ENCODE measurements at regions not wholly inside any gene's neighbourhood (a gene's known extent, or its start where the extent isn't known, plus 50 kb on each side); places are given as distances from the start of the nearest gene placed in this dataset.

GRCh38 chr2:120488531-120488930 lies 142.6 kb downstream of the INHBB start:
- Mint-ChIP-seq H3K9me3 (no peaks in the 10 kb centered on the region), H3K27ac (no peak overlapping the region), H3K4me3 (no peak overlapping the region), H3K27me3 (ENCODE audit: low read depth) (peaks cover 93% of the 10 kb centered on the region), H3K36me3 (ENCODE audit: insufficient read depth in 1 of 3, low read depth in 3 of 3) (no peaks in the 10 kb centered on the region), H3K4me1 (peaks cover 0 to 4% of the 10 kb centered on the region in 2 experiments; a peak in 2 of 4 replicates)
- H3T11ph ChIP-seq (ENCODE audit: low read length), result no peak overlapping the region
- no peak overlapping the region for H3K27ac ChIP-seq (ENCODE audit: insufficient read length, low read depth, low read length)
- H4K8ac ChIP-seq (replicated peaks; ENCODE audit: insufficient read length, low read depth, low read length), result no peak overlapping the region
- no peak overlapping the region for H2AFZ ChIP-seq (ENCODE audit: low read length)
- H4K20me1 ChIP-seq (ENCODE audit: control insufficient read depth, insufficient read depth, insufficient read length), result no peaks in the 10 kb centered on the region
- no peak overlapping the region for H2BK15ac ChIP-seq (ENCODE audit: low read depth, low read length)
- H2AK5ac ChIP-seq (ENCODE audit: insufficient read length, low read length), result no peak overlapping the region
- H3K9me3 ChIP-seq (ENCODE audit: control insufficient read depth, low read depth, low read length), result no peaks in the 10 kb centered on the region
- H3K4me2 ChIP-seq (ENCODE audit: insufficient read depth, insufficient read length, low read length), result no peak overlapping the region
- no peak overlapping the region for H2BK120ac ChIP-seq (ENCODE audit: low read depth, low read length, poor library complexity, severe bottlenecking)
- H3K79me2 ChIP-seq (ENCODE audit: insufficient read depth, low read length), result no peaks in the 10 kb centered on the region
- H3K4me1 ChIP-seq (ENCODE audit: insufficient read depth, low read length), result no peaks in the 10 kb centered on the region
- H3K23ac ChIP-seq (ENCODE audit: insufficient read length, low read depth, low read length), result no peak overlapping the region
- no peak overlapping the region for H4K5ac ChIP-seq (ENCODE audit: insufficient read length, low read depth, low read length)
- H3K56ac ChIP-seq (ENCODE audit: insufficient read length, low read depth, low read length), result no peak overlapping the region
- H3K14ac ChIP-seq (ENCODE audit: insufficient read depth, low read length), result no peak overlapping the region
- no peak overlapping the region for H4K91ac ChIP-seq (ENCODE audit: insufficient read length, low read depth, low read length)
- TF ChIP-seq, protein P1, sequence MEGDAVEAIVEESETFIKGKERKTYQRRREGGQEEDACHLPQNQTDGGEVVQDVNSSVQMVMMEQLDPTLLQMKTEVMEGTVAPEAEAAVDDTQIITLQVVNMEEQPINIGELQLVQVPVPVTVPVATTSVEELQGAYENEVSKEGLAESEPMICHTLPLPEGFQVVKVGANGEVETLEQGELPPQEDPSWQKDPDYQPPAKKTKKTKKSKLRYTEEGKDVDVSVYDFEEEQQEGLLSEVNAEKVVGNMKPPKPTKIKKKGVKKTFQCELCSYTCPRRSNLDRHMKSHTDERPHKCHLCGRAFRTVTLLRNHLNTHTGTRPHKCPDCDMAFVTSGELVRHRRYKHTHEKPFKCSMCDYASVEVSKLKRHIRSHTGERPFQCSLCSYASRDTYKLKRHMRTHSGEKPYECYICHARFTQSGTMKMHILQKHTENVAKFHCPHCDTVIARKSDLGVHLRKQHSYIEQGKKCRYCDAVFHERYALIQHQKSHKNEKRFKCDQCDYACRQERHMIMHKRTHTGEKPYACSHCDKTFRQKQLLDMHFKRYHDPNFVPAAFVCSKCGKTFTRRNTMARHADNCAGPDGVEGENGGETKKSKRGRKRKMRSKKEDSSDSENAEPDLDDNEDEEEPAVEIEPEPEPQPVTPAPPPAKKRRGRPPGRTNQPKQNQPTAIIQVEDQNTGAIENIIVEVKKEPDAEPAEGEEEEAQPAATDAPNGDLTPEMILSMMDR (conservative IDR thresholded peaks at IDR 0.05), result no peak
- no peak overlapping the region for H3K9ac ChIP-seq (ENCODE audit: extremely low read depth, insufficient read length, low read length)
- no peak overlapping the region for H2BK12ac ChIP-seq (ENCODE audit: insufficient read length, low read depth, low read length)
- no peaks in the 10 kb centered on the region for H3K23me2 ChIP-seq (ENCODE audit: insufficient read length, low read depth, low read length, poor library complexity, severe bottlenecking)
- no peak overlapping the region for H2BK20ac ChIP-seq (ENCODE audit: low read depth, low read length, poor library complexity, severe bottlenecking)
- DNase-seq, result no peak
- WGBS (ENCODE audit: extremely low coverage, insufficient read length, low lambda C conversion rate), result no CpG with 5 or more reads among the region's 6 CpGs
- H2BK5ac ChIP-seq (ENCODE audit: insufficient read length, low read length), result no peak overlapping the region
- no peaks in the 10 kb centered on the region; the same call in 1 of the 2 replicates for H3K27me3 ChIP-seq (ENCODE audit: insufficient read depth, low read length)
- no peak overlapping the region for H3K4ac ChIP-seq (ENCODE audit: low read depth, low read length)
- H3K79me1 ChIP-seq (ENCODE audit: insufficient read depth, low read depth, low read length, poor library complexity, severe bottlenecking), result no peaks in the 10 kb centered on the region
- no peak overlapping the region for H3K18ac ChIP-seq (ENCODE audit: insufficient read length, low read depth, low read length)

Measured in H9 (cell line).